Embryonic facial prominence (tissue), 1 donor: ENCODE measurements at regions not wholly inside any gene's neighbourhood (a gene's known extent, or its start where the extent isn't known, plus 50 kb on each side); places are given as distances from the start of the nearest gene placed in this dataset.
"Not testable (repeated sequence)": the region's sequence is repeated elsewhere in the genome, so short reads cannot be mapped to it uniquely, and the experiment has no call there.

ENCODE experiments used
- DNase-seq: peaks from one replicate; pipeline ENCODE4 v3.0.0-alpha.2; 2016; ENCODE audit errors: extremely low spot score

DNA sequence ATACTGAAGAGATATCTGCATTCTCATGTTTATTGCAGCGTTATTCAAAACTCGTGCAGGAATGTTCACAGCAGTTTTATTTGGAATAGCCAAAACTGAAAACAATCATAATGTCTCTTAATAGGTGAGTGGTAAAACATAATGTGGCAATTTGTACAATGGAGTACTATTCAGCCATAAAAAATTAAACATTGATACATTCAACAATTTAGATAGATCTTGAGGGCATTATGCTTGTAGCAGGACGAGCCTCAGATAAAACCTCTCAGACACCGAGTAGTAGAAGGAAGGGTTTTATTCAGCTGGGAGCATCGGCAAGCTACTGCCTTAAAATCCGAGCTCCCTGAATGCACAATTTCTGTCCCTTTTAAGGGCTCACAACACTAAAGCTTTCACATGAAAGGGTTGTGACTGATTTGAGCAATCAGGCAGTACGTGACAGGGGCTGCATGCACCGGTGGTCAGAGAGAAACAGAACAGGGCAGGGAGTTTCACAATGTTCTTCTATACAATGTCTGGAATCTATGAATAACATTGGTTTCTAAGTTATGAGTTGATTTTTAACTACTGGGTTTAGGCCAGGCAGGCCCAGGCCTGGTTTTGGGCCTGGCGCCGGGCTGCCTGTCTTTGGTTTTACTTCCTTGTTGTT is 195.3 kb upstream of the PRSS16 start:
- not testable (repeated sequence) for DNase-seq

DNA sequence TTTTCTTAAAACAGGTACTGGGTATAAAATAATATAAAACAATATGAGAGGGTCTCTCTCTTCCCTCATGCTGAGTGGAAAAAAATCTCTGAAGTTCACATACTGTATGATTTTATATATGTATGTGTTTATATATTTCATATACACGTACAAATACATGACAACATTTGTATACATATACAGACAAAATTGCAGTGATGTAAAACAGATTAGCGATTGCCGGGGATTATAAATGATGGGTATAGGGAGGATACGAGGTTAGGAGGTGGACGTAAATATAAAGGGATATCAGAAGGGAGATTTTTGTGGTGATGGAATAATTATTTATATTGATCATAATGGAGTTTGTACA is 194.8 kb upstream of the PRSS16 start:
- DNase-seq, result no peak

DNA sequence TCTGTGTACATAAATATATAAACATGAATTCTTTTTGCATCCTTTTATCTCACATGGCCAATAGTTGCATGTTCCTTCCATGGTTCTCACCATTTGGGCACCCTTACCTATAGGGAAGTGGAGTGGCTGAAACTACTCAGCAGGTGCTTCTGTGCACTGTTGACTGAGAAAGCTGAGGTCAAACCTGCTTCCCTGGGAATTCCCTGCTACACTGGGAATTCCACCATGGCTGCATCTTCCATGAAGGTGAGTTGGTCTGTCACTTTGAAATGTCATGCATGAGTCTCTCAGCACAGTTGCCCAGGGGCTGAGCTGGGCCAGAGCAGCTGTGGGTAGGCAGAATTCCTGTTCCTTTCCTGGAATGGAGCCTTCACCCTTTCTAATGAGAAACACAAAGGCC is 193.8 kb upstream of the PRSS16 start:
- DNase-seq, result no peak

DNA sequence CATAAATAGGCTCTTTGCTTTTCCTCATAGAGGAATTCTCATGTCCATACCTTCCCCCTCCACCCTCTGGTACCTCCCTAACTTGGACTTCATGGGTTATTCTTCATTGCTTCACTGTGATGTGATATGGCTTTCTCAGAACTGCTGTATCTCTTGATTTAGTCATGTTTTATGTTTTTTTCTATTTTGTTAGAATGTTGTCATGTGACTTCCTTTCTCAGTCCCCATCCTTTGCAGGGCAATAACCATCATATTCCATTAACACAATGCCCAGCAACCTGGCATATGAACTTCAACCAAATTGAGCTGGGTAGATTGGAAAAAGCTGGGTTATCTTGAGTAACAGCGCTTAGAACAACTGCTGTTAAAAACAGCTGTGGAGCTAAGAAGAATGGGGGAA is 190.9 kb upstream of the PRSS16 start:
- no peak for DNase-seq

DNA sequence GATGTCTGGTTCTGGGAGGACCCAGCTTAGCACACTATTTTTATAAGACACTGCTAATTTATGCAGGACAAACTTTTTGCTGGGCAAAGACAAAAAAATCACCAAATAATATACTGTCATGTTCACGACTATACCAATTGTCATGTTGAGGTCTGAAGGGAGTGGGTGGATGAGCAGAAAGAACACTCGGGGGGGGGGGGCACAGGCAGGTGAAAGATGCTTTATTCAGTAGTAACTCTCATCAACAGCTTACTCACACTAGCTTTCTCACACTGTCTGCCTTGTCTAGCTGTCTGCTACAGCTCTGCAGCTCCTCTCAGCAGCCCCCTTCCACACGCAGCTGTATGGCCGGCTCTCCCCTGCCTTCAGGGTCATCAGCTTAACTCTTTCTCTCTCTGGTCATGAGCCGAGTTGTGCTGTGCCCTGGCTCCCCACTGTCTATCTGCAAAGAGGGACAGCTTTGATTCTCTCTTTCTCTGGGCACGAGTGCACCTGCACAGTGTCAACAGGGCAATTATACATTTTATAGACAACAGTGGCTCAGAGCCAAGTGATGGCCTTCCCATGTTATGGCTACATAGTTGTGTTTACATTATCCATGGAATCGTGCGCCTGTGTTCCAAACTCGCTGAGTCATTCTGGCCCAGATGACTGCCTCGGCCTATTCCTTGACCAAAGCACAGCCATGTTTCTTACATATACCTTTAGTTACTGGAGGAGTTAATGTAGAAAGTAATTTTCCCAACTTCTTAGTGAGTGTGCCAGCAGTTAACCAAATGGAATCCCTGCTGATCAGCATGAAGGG is 187.7 kb upstream of the PRSS16 start:
- no peak for DNase-seq

DNA sequence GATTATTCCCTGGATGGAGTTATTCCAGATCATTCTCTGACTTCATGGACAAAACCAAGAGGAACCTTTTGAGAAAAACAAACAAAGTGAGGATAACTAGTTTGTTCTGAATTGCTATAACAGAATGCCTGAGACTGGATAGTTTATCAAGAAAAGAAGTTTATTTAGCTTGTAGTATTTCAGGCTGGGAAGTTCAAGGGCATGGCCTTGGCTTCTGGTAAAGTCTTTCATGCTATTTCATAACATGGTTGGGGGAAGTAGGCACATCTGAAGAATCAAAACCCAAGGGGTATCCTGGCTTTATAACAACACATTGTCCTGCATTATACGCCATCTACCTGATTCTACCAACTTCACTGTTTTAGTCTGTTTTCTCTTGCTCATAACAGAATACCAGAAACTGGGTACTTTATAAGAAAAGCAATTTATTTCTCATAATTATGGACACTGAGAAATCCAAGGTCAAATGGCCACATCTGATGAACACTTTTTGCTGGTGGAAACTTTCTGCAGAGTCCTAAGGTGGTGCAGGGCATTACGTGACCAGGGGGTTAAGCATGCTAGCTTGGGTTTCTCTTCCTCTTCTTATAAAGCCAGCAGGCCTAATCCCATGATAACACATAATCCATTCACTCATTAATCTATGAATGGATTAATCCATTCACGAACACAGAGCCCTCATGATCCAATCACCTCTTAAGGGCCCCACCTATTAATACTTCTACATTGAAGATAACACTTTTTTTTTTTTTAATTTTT is 186.1 kb upstream of the PRSS16 start:
- DNase-seq, result no peak

DNA sequence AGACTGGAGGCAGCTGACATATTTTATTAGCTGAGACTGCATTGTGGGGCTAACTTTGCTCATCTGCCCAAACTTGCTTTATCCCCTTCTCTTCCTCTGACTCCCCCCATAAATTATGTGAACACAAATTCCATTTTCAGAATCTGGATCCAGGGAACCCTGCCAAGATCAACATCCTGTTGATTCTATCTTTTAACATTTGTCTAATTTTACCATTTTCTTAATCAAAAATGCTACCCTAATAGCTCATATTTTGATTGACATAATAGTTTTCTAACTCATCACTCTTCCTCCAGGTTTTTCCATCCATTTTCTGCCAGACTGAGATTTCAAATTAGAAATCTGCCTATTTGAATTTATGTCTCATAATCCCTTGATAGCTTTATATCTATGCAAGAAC is 184.7 kb upstream of the PRSS16 start:
- DNase-seq, result no peak

DNA sequence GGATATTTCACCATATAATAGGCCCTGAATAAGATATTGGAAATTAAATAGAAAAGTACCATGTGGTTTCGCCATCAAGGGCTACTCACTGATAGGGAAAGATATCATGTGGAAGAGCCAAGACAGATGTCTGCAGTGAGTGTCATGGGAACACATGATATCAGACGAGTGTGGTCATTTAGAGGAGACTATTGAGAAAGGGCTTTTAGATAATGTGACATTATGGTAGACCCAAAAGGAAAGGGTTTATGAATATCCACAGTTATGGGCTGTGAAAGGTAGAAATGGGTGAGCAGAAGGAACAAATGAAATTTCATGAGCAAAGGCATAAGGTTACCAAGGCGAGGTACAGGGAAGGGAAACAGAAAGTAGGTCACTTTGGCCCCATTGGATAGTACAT is 182.3 kb upstream of the PRSS16 start:
- DNase-seq, result no peak

DNA sequence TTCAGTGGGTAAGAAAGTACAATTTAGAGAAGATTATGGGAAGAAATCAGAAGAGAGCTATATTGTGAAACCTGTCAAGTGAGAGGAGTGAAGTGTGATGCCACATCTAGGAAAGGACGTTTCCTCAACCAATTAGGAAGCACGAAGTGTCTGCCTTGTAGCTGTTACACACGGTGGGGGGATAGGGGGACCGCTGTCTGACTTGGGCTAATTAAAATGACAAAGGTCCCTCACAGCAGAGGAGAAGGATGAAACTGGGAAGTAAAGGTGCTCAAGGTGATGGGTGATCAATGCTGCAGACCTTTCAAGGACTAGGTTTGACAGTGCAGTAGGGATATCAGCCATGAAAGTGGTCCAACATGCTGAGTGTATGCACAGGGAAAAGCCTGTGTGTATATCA is 181.1 kb upstream of the PRSS16 start:
- DNase-seq, result no peak

DNA sequence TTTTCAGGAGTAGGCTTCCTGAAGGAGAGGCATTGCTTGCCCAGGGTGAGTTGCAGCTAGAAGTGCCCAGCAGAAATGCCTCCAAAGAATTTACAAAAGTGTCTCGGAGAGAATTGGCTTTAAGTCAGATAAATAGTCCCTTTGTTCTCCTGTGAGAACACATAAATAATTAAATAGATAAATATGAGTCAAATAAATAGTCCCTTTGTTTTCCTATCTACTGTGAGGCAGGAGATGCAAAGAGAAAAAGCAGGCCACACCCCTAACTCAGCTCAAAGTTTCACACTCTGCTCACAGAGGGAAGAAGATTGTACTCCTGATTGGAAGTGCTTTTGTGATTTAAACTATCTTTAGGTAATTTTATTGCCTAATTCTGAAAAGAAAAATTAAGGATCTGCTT is 180.7 kb upstream of the PRSS16 start:
- DNase-seq, result no peak

DNA sequence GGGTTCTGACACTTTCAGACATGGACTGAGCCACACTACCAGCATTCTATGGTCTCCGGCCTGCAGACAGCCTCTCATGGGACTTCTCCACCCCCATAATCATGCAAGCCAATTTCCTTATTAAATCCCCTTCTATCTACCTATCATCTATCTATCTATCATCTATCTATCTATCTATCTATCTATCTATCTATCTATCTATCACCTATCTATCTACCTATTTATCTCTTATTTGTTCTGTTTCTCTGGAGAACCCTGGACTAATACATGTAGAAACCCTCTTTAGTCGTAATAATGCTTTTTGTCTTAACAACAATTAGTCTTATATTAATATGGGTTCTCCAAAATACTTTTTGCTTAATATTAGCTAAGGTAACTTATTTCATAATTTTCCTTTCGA is 174.1 kb upstream of the PRSS16 start:
- DNase-seq, result no peak

DNA sequence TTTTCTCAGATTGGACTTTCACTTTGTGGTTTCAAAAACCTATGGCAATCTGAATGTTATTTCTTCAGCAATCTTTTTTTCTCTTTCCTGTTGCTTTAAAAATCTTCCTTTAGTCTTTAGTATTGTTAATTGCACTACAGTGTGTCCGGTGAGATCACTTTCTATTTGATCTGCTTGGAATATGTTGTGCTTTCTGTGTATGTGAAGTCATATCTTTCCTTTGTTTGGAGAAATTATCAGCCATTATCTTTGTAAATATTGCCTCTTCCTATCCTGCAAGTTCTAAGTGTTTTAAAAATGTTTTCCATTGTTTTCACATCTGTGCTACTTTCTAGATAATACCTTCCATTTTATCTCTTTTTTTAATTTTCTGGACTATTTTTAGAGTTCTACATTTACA is 171.4 kb upstream of the PRSS16 start:
- no peak for DNase-seq

DNA sequence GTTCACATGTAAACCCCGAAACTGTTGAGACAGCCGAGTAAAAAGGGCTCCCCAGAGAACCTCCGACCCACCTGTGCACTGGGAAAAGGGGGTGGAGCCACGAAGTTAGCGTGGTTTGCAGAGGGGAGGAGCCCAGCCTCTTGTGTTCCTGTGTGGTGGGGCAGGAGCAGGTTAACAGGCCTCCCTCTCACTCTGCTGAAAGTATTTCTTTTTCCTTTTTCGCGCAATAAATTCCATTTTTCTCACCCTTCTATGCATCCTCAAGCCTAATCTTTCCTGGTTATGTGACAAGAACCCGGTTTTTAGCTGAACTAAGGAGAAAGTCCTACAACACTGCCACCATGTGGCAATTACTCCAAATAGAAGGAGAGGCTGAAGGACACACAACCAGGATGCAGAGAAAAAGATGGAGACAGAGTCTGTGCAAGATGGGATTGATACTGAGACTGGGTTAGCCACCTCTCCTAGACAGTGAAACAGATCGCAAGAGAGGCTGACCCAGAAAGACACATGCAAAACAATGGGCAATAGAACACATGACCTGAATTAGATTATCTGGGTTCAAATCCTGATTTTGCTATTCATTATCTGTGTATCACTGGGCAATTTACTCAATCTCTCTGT is 168.7 kb upstream of the PRSS16 start:
- DNase-seq, result no peak

DNA sequence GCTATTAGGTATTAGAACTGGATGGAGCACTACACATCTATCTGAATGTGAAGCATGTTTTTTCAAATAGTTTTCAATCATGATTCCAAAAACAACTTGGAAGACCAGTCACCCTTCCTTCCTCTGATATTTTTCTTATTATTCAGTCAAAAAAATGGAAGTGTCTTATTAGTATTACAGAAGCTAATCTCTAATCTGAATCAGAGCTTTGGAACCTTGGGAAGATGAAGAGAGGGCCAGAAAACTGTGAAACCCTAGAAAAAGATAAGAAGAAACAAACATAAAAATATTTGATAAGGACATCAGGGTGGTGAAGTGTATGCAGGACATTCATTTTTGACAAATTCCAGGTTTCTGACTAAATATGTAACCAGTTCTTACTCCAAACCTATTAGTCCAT is 166.3 kb upstream of the PRSS16 start:
- DNase-seq, result no peak

DNA sequence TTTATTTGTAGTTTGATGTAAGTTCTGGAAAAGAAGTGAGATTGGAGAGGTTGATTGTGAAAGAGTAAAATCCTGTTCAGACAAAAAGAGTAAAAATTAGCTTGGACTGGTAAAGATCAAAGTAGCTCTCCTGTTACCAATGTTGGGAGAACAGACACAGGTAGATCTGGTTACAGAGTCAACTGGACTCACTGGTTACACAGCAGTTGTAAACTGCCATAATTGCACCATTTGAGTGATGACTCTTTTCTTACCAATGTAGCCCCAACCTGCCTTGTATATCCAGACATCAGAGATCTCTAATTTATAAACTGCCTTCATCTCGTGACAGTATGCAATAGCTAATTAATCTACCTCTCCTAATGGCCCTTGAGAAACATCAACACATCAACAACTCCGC is 165.6 kb upstream of the PRSS16 start:
- DNase-seq, result no peak

DNA sequence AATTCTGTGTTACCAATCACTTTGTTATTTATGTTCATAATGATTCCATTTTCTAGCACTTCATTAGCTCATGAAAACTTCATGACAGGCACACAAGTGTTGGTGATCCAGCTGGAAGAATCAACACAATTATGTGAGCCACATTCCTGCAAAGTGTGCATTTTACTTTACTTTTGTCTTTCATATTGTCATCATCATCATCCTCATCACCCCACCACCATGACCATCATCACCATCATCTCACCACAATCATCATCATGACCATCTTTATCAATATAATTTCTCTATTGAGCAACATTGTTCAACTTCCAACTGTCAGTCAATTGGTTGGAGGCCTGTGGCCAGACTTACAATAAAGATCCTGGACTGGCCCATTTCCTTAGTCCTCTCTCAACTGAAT is 159.4 kb upstream of the PRSS16 start:
- no peak for DNase-seq

DNA sequence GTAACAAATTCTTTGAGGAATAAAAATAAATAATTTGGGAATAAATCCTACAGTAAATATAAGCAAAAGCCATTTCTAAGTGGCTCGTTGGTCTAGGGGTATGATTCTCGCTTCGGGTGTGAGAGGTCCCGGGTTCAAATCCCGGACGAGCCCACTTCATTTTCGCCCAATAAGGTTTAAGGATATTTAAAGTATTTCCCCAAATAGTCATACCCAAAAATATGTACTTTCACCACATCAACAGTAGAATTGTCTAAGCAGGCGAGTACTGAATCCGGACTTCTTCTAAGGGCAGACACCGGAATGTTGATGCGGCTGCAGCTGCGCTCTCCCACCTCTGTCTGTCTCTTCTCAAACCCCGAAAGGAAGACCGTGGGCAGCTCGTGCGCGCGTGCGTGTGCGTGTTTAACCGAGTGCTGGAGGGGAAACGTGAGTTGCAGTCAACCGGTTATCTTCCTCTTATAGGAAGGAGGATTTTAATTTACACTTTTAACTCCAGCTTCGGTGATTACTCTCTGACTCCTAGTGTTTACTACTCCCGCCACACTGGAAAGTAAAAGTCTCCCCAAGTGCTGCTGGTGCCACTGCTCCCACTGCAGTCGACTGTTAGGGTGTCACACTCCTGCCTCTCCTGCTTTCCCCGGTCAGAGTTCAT is 155.7 kb upstream of the PRSS16 start:
- no peak for DNase-seq

DNA sequence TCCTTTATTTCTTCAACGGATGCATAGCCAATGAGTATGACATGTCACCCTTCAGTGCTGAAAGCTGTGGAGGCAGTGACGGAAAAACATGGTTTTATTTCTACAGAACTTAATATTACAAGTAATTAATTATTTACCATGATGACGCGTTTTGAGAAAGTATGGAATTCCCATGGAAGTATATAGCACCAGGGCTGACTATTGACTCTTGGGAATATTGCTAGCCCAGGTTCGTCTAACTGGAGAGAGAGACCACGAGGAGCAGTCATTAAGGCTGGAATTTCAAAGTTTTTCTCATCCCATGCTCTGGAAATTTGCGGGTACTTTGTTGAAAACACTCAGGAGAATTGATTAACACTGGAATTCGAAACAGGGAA is 155.2 kb upstream of the PRSS16 start:
- no peak for DNase-seq

DNA sequence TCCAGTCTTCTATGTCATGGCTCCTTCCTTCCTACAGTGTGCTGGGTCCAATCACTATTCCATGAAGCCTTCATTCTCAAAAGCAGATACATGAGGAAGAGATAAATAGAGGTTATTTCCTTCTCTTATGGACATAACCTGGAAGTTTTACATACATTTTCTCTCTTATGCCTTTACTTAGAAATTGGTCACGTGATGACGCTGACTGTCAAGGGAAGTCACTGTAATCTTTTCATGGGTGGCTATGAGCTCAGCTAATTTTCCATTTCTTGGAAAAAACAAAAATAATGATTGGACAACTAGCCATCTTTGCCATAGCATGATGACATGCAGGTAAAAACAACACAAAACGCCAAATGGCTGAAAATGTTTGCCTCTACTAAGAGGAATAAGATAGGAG is 151.6 kb upstream of the PRSS16 start:
- DNase-seq, result no peak

DNA sequence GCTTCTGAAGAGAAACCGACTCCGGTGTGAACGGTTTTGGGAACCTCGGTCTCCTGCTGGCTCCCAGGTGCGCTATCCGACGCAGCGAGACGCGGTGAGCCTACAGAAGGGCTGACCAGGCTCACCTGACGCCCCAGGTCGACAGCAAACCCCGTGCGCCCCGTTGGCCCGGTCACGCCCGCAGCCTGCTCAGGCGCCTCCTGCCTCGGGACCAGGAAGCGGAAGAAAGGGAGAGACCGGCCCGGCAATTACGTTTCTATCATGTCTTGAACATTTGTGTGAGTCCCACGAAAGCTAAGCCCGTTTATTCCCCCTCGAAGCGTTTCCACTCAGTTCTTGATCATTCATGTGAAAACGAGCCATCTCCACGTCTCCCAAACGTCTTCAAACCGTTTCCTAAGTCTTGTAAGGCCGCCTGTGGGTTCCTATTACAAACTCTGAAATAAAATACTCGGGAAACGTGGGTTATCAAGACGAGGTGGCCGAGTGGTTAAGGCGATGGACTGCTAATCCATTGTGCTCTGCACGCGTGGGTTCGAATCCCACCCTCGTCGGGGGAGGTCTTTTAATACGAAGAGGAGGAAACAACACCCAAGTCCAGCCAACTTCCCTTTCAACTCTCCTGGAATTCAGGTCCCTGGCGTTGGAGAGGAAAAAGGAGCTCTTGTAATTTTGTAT is 150.5 kb upstream of the PRSS16 start:
- DNase-seq, result no peak

DNA sequence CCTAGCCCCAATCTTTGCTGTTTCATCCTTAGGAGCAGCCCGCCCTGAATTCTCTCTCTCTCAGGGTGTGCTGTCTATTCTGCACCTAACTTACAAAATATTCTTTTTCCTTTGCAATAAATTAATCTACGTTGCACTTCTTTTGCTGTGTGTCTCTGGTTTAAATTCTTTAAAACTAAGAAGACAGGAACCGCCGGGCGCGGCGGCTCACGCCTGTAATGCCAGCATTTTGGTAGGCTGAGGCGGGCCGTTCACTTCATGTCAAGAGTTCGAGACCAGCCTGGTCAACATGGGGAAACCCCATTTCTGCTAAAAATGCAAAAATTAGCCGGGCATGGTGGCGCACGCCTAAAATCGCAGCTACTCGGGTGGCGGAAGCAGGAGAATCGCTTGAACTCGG is 148.5 kb upstream of the PRSS16 start:
- no peak for DNase-seq

DNA sequence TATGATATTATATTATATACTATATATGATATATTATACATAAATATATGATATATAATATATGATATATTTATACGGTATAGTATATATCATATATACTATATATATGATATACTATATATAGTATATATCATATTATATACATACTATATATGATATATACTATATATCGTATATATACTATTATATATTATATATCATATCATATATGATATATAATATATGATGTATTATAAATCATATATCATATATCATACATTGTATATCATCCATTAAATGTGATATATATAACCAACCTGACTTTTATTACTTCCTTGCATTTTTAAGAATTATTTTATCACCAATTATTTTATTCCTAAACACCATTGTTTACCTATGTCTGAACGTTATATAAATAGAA is 146.6 kb upstream of the PRSS16 start:
- no peak for DNase-seq
